ENCODE measurements at regions not wholly inside any gene's neighbourhood (a gene's known extent, or its start where the extent isn't known, plus 50 kb on each side); places are given as distances from the start of the nearest gene placed in this dataset.

GRCh38 chr4:14810568-14810967 is 191.7 kb upstream of the CPEB2 start:
- WGBS (ENCODE audit: low lambda C conversion rate), result 10% methylated on average over 2 of the region's 2 CpGs

DNA sequence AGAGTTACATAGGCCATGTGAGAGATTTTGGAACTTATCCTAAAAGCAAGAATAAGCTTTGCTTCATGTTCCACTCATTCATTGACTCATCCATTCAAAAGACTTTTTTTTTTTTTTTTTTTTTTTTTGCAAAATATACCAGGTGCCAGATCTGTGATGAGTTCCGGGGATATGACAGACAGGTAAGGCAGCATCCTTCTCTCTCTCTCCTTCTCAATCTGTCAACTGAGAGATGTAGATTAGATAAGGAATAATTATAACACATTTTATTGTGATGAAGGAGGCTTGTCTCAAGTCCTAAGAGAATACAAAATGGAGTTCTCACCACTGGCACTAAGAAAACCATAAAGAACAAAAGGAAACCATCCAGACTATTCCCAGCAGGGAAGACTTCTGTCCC is 190.2 kb upstream of the CPEB2 start:
- Histone ChIP-seq H4K20me1 (ENCODE audit: insufficient read depth) (no peaks in the 10 kb centered on the region), H3K27me3 (ENCODE audit: insufficient read depth) (no peaks in the 10 kb centered on the region), H3F3A (replicated peaks; ENCODE audit: insufficient read depth) (no peaks in the 10 kb centered on the region), H3K9me3 (no peaks in the 10 kb centered on the region), H3K9me2 (no peaks in the 10 kb centered on the region), H3K4me3 (ENCODE audit: low read depth in 2 of 2, low read length in 1 of 2) (no peak overlapping the region), H2AFZ (ENCODE audit: low read depth) (no peak overlapping the region), H3K79me2 (ENCODE audit: insufficient read depth) (no peaks in the 10 kb centered on the region), H3K4me2 (no peak overlapping the region), H3K27ac (ENCODE audit: low read depth in 2 of 2, low read length in 1 of 2) (no peak overlapping the region), H3K4me1 (ENCODE audit: control insufficient read depth in 1 of 2, insufficient read depth in 2 of 2, low read depth in 1 of 2, low read length in 1 of 2) (peaks cover 0 to 4% of the 10 kb centered on the region in 2 experiments; a peak in 1 of 4 replicates), H3K9ac (no peak overlapping the region), H3K36me3 (replicated peaks in 1 of 2; ENCODE audit: control insufficient read depth in 1 of 2, insufficient read depth in 2 of 2, low read length in 1 of 2) (no peaks in the 10 kb centered on the region)
- no peak for DNase-seq
- POLR2A ChIA-PET, result no interaction called here
- CTCF ChIA-PET, result no interaction called here
- 77% methylated on average over 1 of the region's 1 CpG for WGBS (ENCODE audit: low lambda C conversion rate)
- TF ChIP-seq JUND (IDR thresholded peaks at IDR 0.05) (no peak), REST (IDR thresholded peaks at IDR 0.05; ENCODE audit: low read depth, low read length) (no peak), FOXJ3 (CRISPR knock-in tag; IDR thresholded peaks at IDR 0.05) (no peak), PBX3 (IDR thresholded peaks at IDR 0.05) (no peak), NRF1 (IDR thresholded peaks at IDR 0.05; ENCODE audit: low read depth, low read length) (no peak), RXRA (IDR thresholded peaks at IDR 0.05; ENCODE audit: borderline replicate concordance, low read depth) (no peak), NFIC (IDR thresholded peaks at IDR 0.05; ENCODE audit: borderline replicate concordance) (no peak), GABPA (IDR thresholded peaks at IDR 0.05; ENCODE audit: low read depth) (no peak), RFX5 (IDR thresholded peaks at IDR 0.05; ENCODE audit: low read length) (no peak), USF1 (IDR thresholded peaks at IDR 0.05; ENCODE audit: borderline replicate concordance, low read depth) (no peak), TCF12 (IDR thresholded peaks at IDR 0.05) (no peak), FOSL2 (IDR thresholded peaks at IDR 0.05; ENCODE audit: borderline replicate concordance, low read depth) (no peak), USF2 (IDR thresholded peaks at IDR 0.05; ENCODE audit: borderline replicate concordance, low read depth, low read length) (no peak)
- TF ChIP-seq, protein P1, sequence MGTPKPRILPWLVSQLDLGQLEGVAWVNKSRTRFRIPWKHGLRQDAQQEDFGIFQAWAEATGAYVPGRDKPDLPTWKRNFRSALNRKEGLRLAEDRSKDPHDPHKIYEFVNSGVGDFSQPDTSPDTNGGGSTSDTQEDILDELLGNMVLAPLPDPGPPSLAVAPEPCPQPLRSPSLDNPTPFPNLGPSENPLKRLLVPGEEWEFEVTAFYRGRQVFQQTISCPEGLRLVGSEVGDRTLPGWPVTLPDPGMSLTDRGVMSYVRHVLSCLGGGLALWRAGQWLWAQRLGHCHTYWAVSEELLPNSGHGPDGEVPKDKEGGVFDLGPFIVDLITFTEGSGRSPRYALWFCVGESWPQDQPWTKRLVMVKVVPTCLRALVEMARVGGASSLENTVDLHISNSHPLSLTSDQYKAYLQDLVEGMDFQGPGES (IDR thresholded peaks at IDR 0.05; ENCODE audit: low read depth, low read length), result no peak

More at GRCh38 chr4:14810568-14810967, 191.7 kb upstream of the CPEB2 start:
- Histone ChIP-seq H3K4me3 (ENCODE audit: low read depth in 2 of 2, low read length in 1 of 2) (no peak overlapping the region), H3K36me3 (replicated peaks in 1 of 2; ENCODE audit: control insufficient read depth in 1 of 2, insufficient read depth in 2 of 2, low read length in 1 of 2) (no peaks in the 10 kb centered on the region), H3K27me3 (ENCODE audit: insufficient read depth) (no peaks in the 10 kb centered on the region), H3K79me2 (ENCODE audit: insufficient read depth) (no peaks in the 10 kb centered on the region), H3K4me2 (no peak overlapping the region), H3K9ac (no peak overlapping the region), H3K9me2 (no peaks in the 10 kb centered on the region), H4K20me1 (ENCODE audit: insufficient read depth) (no peaks in the 10 kb centered on the region), H3K27ac (ENCODE audit: low read depth in 2 of 2, low read length in 1 of 2) (no peak overlapping the region), H3F3A (replicated peaks; ENCODE audit: insufficient read depth) (no peaks in the 10 kb centered on the region), H3K4me1 (ENCODE audit: control insufficient read depth in 1 of 2, insufficient read depth in 2 of 2, low read depth in 1 of 2, low read length in 1 of 2) (no peaks in the 10 kb centered on the region), H2AFZ (ENCODE audit: low read depth) (no peak overlapping the region), H3K9me3 (no peaks in the 10 kb centered on the region)
- DNase-seq, result no peak
- TF ChIP-seq FOXM1 (IDR thresholded peaks at IDR 0.05; ENCODE audit: low read depth) (no peak), TEAD4 (IDR thresholded peaks at IDR 0.05; ENCODE audit: borderline replicate concordance, insufficient read depth) (no peak), TAF1 (IDR thresholded peaks at IDR 0.05; ENCODE audit: borderline replicate concordance, low read depth, low read length) (no peak), ELF1 (IDR thresholded peaks at IDR 0.05) (no peak), FOXJ3 (CRISPR knock-in tag; IDR thresholded peaks at IDR 0.05) (no peak), CHD2 (IDR thresholded peaks at IDR 0.05; ENCODE audit: low read length, partially characterized antibody) (no peak), RAD21 (IDR thresholded peaks at IDR 0.05; ENCODE audit: low read length) (no peak), RCOR1 (IDR thresholded peaks at IDR 0.05; ENCODE audit: low read length) (no peak), SIN3A (IDR thresholded peaks at IDR 0.05; ENCODE audit: borderline replicate concordance, low read depth, low read length) (no peak), SMC3 (IDR thresholded peaks at IDR 0.05; ENCODE audit: low read depth, low read length) (no peak), MEF2A (IDR thresholded peaks at IDR 0.05; ENCODE audit: borderline replicate concordance, low read depth) (no peak), NRF1 (IDR thresholded peaks at IDR 0.05; ENCODE audit: low read depth, low read length) (no peak), EZH2phosphoT487 (IDR thresholded peaks at IDR 0.05; ENCODE audit: borderline replicate concordance, low read depth) (no peak), MXI1 (IDR thresholded peaks at IDR 0.05; ENCODE audit: low read depth, low read length) (no peak)
- TF ChIP-seq, protein P1 (IDR thresholded peaks at IDR 0.05; ENCODE audit: low read depth, low read length), result no peak
- ChIA-PET CTCF (no interaction called here), POLR2A (no interaction called here)

Measured in SK-N-SH (cell line).